Trophoblast cell (in vitro differentiated cells and primary cell): ENCODE measurements at regions not wholly inside any gene's neighbourhood (a gene's known extent, or its start where the extent isn't known, plus 50 kb on each side); places are given as distances from the start of the nearest gene placed in this dataset.

Source experiments
- DNase-seq, 2 donors: peaks; one replicate each; pipeline ENCODE4 v3.0.0-alpha.2; 2016
- H2AFZ ChIP-seq: 2 replicates; pipeline ENCODE4 v1.6.1; 2013; ENCODE audit warnings: low read length, moderate library complexity, mild to moderate bottlenecking; ENCODE audit not compliant: insufficient read depth, poor library complexity
- H2AK5ac ChIP-seq: 2 replicates; pipeline ENCODE4 v1.6.1; 2013; ENCODE audit warnings: mild to moderate bottlenecking, low read length
- H2BK120ac ChIP-seq: 2 replicates; pipeline ENCODE4 v1.6.1; 2013; ENCODE audit warnings: low read length, mild to moderate bottlenecking, moderate library complexity; ENCODE audit not compliant: insufficient read depth, poor library complexity
- H2BK12ac ChIP-seq: 2 replicates; pipeline ENCODE4 v1.6.1; 2013; ENCODE audit warnings: mild to moderate bottlenecking, low read length, moderate library complexity
- H2BK5ac ChIP-seq: 2 replicates; pipeline ENCODE4 v1.6.1; 2013; ENCODE audit warnings: low read length, low read depth, moderate library complexity, mild to moderate bottlenecking; ENCODE audit not compliant: poor library complexity
- H3K14ac ChIP-seq: 2 replicates; pipeline ENCODE4 v1.6.1; 2013; ENCODE audit warnings: mild to moderate bottlenecking, low read length
- H3K18ac ChIP-seq: 2 replicates; pipeline ENCODE4 v1.6.1; 2013; ENCODE audit warnings: mild to moderate bottlenecking, low read length
- H3K23ac ChIP-seq: 2 replicates; pipeline ENCODE4 v1.6.1; 2013; ENCODE audit warnings: low read length
- H3K27ac ChIP-seq: 2 replicates; pipeline ENCODE4 v1.5.1; 2013; ENCODE audit warnings: low read depth, mild to moderate bottlenecking, inconsistent platforms, low read length, moderate library complexity
- H3K27me3 ChIP-seq: 2 replicates; pipeline ENCODE4 v1.6.1; 2013; ENCODE audit warnings: inconsistent platforms, mild to moderate bottlenecking, low read length, moderate library complexity; ENCODE audit not compliant: insufficient read depth
- H3K36me3 ChIP-seq, 2 experiments: 1 replicate in 1 of 2; 2 replicates in 1 of 2; pipeline ENCODE4 v1.6.1; 2013; ENCODE audit warnings: low read length in 2 of 2, mild to moderate bottlenecking in 2 of 2, moderate library complexity in 1 of 2; ENCODE audit not compliant: insufficient read depth in 2 of 2, control insufficient read depth in 1 of 2
- H3K4ac ChIP-seq: 2 replicates; pipeline ENCODE4 v1.6.1; 2013; ENCODE audit warnings: low read depth, mild to moderate bottlenecking, low read length, moderate library complexity
- H3K4me1 ChIP-seq, 2 experiments: 1 replicate in 1 of 2; 2 replicates in 1 of 2; pipeline ENCODE4 v1.6.1; 2013; ENCODE audit warnings: low read length in 2 of 2, mild to moderate bottlenecking in 2 of 2, moderate library complexity in 1 of 2; ENCODE audit not compliant: insufficient read depth in 2 of 2, control insufficient read depth in 1 of 2
- H3K4me2 ChIP-seq: 2 replicates; pipeline ENCODE4 v1.6.1; 2013; ENCODE audit warnings: inconsistent platforms, mild to moderate bottlenecking, low read length, moderate library complexity
- H3K4me3 ChIP-seq: 2 replicates; pipeline ENCODE4 v1.5.1; 2013; ENCODE audit warnings: mild to moderate bottlenecking, low read depth, low read length, inconsistent platforms
- H3K79me1 ChIP-seq: one replicate; pipeline ENCODE4 v1.6.1; 2013; ENCODE audit warnings: low read length
- H3K79me2 ChIP-seq: 2 replicates; pipeline ENCODE4 v1.6.1; 2013; ENCODE audit warnings: low read length, mild to moderate bottlenecking; ENCODE audit not compliant: control insufficient read depth, insufficient read depth, poor library complexity
- H3K9ac ChIP-seq: 2 replicates; pipeline ENCODE4 v1.6.1; 2013; ENCODE audit warnings: mild to moderate bottlenecking, low read length
- H3K9me3 ChIP-seq: 2 replicates; pipeline ENCODE4 v1.6.1; 2013; ENCODE audit warnings: low read depth, mild to moderate bottlenecking, control low read depth, inconsistent platforms, low read length; ENCODE audit not compliant: insufficient read depth
- H4K12ac ChIP-seq: 2 replicates; pipeline ENCODE4 v1.6.1; 2013; ENCODE audit warnings: low read depth, mild to moderate bottlenecking, low read length, moderate library complexity
- H4K8ac ChIP-seq: 2 replicates; pipeline ENCODE4 v1.6.1; 2013; ENCODE audit warnings: low read depth, mild to moderate bottlenecking, low read length, moderate library complexity
- H4K91ac ChIP-seq: one replicate; pipeline ENCODE4 v1.6.1; 2013; ENCODE audit warnings: low read depth, mild to moderate bottlenecking, low read length, moderate library complexity
- WGBS: extraction: QIAGEN DNeasy Blood & Tissue Kit; methylation state at CpG from one replicate; pipeline ENCODE4 v1.1.7; 2013; ENCODE audit warnings: missing lambda C conversion rate; ENCODE audit not compliant: insufficient read length, insufficient coverage; ENCODE audit errors: extremely low coverage; 5-methylcytosine and 5-hydroxymethylcytosine counted together

DNA sequence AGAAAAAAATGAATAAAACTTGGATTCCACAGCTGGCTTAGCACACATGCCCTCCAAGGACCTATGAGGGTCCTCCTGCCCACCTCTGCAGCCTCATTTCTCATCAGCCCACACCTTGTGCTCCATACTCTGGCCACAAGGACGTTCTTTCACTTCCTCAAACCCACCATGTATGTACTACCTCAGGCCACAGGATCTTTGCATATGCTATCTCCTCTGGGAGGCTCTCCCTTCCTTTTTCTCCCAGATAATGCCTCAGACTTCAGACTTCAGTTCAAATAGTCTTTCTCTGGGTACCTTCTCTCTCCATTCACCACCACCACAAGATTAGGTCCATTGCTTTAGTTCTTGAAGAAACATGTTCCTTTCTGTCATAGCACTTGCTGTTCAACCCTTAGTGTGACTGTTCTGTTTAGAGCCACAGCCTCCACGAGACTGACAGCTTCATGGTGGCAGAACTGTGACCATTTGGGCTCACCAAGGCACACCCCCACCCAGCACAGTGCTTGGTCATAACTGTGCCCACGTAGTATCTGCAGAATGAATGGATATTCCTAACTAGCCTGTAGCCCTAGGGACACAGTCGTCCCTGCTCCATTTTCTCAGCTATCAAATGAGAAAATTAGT is 146.7 kb upstream of the LRFN2 start:
- Histone ChIP-seq H3K4me3 (no peak overlapping the region), H3K4me1 (peaks cover 11 to 16% of the 10 kb centered on the region in 2 experiments), H3K27me3 (no peaks in the 10 kb centered on the region), H2BK12ac (peak overlapping the region; percentile 69), H3K4ac (no peak overlapping the region), H3K18ac (peak overlapping the region; percentile 41), H3K9me3 (no peaks in the 10 kb centered on the region), H2BK120ac (peak overlapping the region; percentile 52), H2AFZ (no peak overlapping the region), H4K91ac (no peak overlapping the region), H4K12ac (no peak overlapping the region), H3K27ac (peak overlapping the region; percentile 3), H3K4me2 (no peak overlapping the region), H3K79me2 (no peaks in the 10 kb centered on the region), H3K36me3 (no peaks in the 10 kb centered on the region), H2BK5ac (peak overlapping the region; percentile 69), H3K14ac (peak overlapping the region; percentile 16), H3K23ac (no peak overlapping the region), H3K79me1 (peaks cover 4% of the 10 kb centered on the region), H3K9ac (no peak overlapping the region), H4K8ac (peak overlapping the region; percentile 66), H2AK5ac (peak overlapping the region; percentile 39)
- WGBS, result no CpG with 5 or more reads among the region's 4 CpGs
- DNase-seq, result no peak

DNA sequence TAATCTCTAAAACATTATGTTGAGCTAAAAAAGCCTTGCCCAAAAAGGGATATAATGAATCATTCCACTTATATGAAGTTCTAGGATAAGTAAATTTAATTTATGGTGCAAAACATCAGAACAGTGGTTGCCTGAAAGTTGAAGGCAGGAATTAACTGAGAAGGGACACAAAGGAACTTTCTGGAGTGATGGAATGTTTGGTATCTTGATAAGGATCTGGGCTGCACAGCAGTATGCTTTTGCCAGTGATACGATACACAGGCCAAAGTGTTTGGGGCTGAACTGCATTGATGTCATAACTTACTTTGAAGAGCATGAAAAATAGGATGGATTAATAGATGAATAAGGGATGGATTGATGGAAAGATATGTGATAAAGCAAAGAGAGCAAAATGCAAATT is 146.1 kb upstream of the LRFN2 start:
- Histone ChIP-seq H3K4ac (no peak overlapping the region), H3K79me2 (no peaks in the 10 kb centered on the region), H2BK120ac (no peak overlapping the region), H3K27me3 (no peaks in the 10 kb centered on the region), H3K9ac (no peak overlapping the region), H3K79me1 (peaks cover 4% of the 10 kb centered on the region), H2AK5ac (no peak overlapping the region), H3K23ac (no peak overlapping the region), H2BK5ac (no peak overlapping the region), H3K9me3 (no peaks in the 10 kb centered on the region), H3K4me1 (peaks cover 11 to 16% of the 10 kb centered on the region in 2 experiments), H4K8ac (no peak overlapping the region), H3K4me3 (no peak overlapping the region), H3K4me2 (no peak overlapping the region), H3K36me3 (no peaks in the 10 kb centered on the region), H3K27ac (no peak overlapping the region), H3K14ac (no peak overlapping the region), H2AFZ (no peak overlapping the region), H2BK12ac (no peak overlapping the region), H3K18ac (no peak overlapping the region), H4K12ac (no peak overlapping the region), H4K91ac (no peak overlapping the region)
- no CpG with 5 or more reads among the region's 1 CpG for WGBS
- peak in 1 of 2 donors; percentile 49 for DNase-seq

DNA sequence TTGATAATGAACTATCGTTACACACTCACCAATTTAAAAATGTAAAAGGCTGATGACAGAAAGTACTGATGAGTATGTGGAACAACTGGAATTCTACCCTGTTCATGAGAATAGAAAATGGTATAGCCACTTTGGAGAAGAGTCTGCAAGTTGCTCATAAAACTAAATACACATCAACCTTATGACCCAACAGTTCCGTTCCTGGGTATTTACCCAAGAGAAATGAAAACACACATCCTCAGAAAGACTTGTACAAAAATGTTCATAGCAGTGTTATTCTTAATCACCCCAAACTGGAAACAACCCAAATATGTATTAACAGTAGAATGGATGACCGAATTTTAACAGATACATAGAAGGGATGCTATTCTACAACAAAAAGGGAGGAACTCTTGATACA is 145.7 kb upstream of the LRFN2 start:
- H3K27ac ChIP-seq, result no peak overlapping the region
- DNase-seq, result no peak
- H3K4me2 ChIP-seq, result no peak overlapping the region
- H3K36me3 ChIP-seq, result no peaks in the 10 kb centered on the region
- H4K8ac ChIP-seq, result no peak overlapping the region
- H3K79me2 ChIP-seq, result no peaks in the 10 kb centered on the region
- H3K23ac ChIP-seq, result no peak overlapping the region
- WGBS, result no CpG with 5 or more reads among the region's 3 CpGs
- no peak overlapping the region for H3K18ac ChIP-seq
- no peak overlapping the region for H2BK5ac ChIP-seq
- no peak overlapping the region for H2BK12ac ChIP-seq
- no peaks in the 10 kb centered on the region for H3K27me3 ChIP-seq
- no peak overlapping the region for H3K14ac ChIP-seq
- H3K4me3 ChIP-seq, result no peak overlapping the region
- H3K4ac ChIP-seq, result no peak overlapping the region
- H4K91ac ChIP-seq, result no peak overlapping the region
- H2BK120ac ChIP-seq, result no peak overlapping the region
- H3K9me3 ChIP-seq, result no peaks in the 10 kb centered on the region
- peaks cover 14 to 18% of the 10 kb centered on the region in 2 experiments for H3K4me1 ChIP-seq
- H2AFZ ChIP-seq, result no peak overlapping the region
- no peak overlapping the region for H4K12ac ChIP-seq
- no peak overlapping the region for H2AK5ac ChIP-seq
- H3K79me1 ChIP-seq, result peaks cover 4% of the 10 kb centered on the region
- no peak overlapping the region for H3K9ac ChIP-seq

DNA sequence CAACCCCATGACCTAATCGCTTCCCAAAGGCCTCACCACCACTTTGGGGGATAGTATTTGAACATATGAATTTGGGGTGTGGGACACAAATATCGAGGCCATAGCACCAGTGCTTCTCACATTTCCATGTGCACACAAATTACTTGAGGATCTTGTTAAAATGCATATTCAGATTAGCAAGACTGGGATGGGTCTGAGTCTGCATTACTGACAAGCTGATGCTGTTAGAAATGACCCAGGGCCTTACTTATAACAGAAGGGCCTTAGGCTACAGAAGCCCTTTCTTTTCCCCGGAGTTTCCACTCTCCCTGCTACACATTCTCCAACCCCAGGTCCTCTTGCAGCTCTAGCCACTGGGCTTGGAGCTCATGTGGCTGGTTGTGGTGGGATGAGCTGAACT is 141.5 kb upstream of the LRFN2 start:
- Histone ChIP-seq H3K4me3 (no peak overlapping the region), H3K27me3 (no peaks in the 10 kb centered on the region), H3K9ac (no peak overlapping the region), H4K8ac (no peak overlapping the region), H3K79me1 (peaks cover under 1% of the 10 kb centered on the region), H4K91ac (no peak overlapping the region), H3K4me1 (peaks cover 4% of the 10 kb centered on the region in 2 experiments), H2AK5ac (no peak overlapping the region), H3K4ac (no peak overlapping the region), H2AFZ (no peak overlapping the region), H3K79me2 (no peaks in the 10 kb centered on the region), H3K27ac (no peak overlapping the region), H2BK5ac (no peak overlapping the region), H3K18ac (no peak overlapping the region), H2BK120ac (no peak overlapping the region), H3K36me3 (no peaks in the 10 kb centered on the region), H3K9me3 (no peaks in the 10 kb centered on the region), H2BK12ac (no peak overlapping the region), H3K23ac (no peak overlapping the region), H3K4me2 (no peak overlapping the region), H3K14ac (no peak overlapping the region), H4K12ac (no peak overlapping the region)
- WGBS, result no CpG with 5 or more reads among the region's 3 CpGs
- DNase-seq, result no peak
